ENCODE measurements at regions not wholly inside any gene's neighbourhood (a gene's known extent, or its start where the extent isn't known, plus 50 kb on each side); places are given as distances from the start of the nearest gene placed in this dataset.

GRCh38 chr14:75344411-75344810 is 65.8 kb downstream of the FOS start:
- Histone ChIP-seq H3K23me2 (ENCODE audit: insufficient read length, low read depth, low read length, poor library complexity, severe bottlenecking) (no peaks in the 10 kb centered on the region), H3K56ac (ENCODE audit: insufficient read length, low read depth, low read length) (no peak overlapping the region), H3K4me2 (ENCODE audit: insufficient read depth, insufficient read length, low read length) (no peak overlapping the region), H3K9ac (ENCODE audit: extremely low read depth, insufficient read length, low read length) (no peak overlapping the region), H3K23ac (ENCODE audit: insufficient read length, low read depth, low read length) (no peak overlapping the region), H4K91ac (ENCODE audit: insufficient read length, low read depth, low read length) (no peak overlapping the region), H2AFZ (ENCODE audit: low read length) (no peak overlapping the region), H3K79me1 (ENCODE audit: insufficient read depth, low read depth, low read length, poor library complexity, severe bottlenecking) (no peaks in the 10 kb centered on the region), H3K27me3 (ENCODE audit: insufficient read depth, low read length) (no peaks in the 10 kb centered on the region), H3K4ac (ENCODE audit: low read depth, low read length) (no peak overlapping the region), H2BK20ac (ENCODE audit: low read depth, low read length, poor library complexity, severe bottlenecking) (no peak overlapping the region), H2BK15ac (ENCODE audit: low read depth, low read length) (no peak overlapping the region), H3K79me2 (ENCODE audit: insufficient read depth, low read length) (no peaks in the 10 kb centered on the region), H2BK5ac (ENCODE audit: insufficient read length, low read length) (no peak overlapping the region), H3K14ac (ENCODE audit: insufficient read depth, low read length) (no peak overlapping the region), H3K4me1 (ENCODE audit: insufficient read depth, low read length) (no peaks in the 10 kb centered on the region), H2BK12ac (ENCODE audit: insufficient read length, low read depth, low read length) (no peak overlapping the region), H4K8ac (replicated peaks; ENCODE audit: insufficient read length, low read depth, low read length) (no peak overlapping the region), H4K5ac (ENCODE audit: insufficient read length, low read depth, low read length) (no peak overlapping the region), H2AK5ac (ENCODE audit: insufficient read length, low read length) (no peak overlapping the region), H4K20me1 (ENCODE audit: control insufficient read depth, insufficient read depth, insufficient read length) (no peaks in the 10 kb centered on the region), H2BK120ac (ENCODE audit: low read depth, low read length, poor library complexity, severe bottlenecking) (no peak overlapping the region), H3K27ac (ENCODE audit: insufficient read length, low read depth, low read length) (no peak overlapping the region), H3K18ac (ENCODE audit: insufficient read length, low read depth, low read length) (no peak overlapping the region), H3K9me3 (ENCODE audit: control insufficient read depth, low read depth, low read length) (no peaks in the 10 kb centered on the region), H3T11ph (ENCODE audit: low read length) (no peak overlapping the region)
- no peak for TF ChIP-seq CTCF (conservative IDR thresholded peaks at IDR 0.05)
- H3K36me3 Mint-ChIP-seq (ENCODE audit: insufficient read depth in 1 of 3, low read depth in 3 of 3): peaks cover 0 to 5% (median 0%) of the 10 kb centered on the region in 3 experiments; a peak in 2 of 7 replicates
- H3K27ac Mint-ChIP-seq: no peak overlapping the region
- peaks cover 9 to 13% of the 10 kb centered on the region in 2 experiments for H3K4me1 Mint-ChIP-seq
- no peak for DNase-seq
- H3K27me3 Mint-ChIP-seq (ENCODE audit: low read depth): peaks cover 2% of the 10 kb centered on the region; the same call in 1 of the 2 replicates
- no CpG with 5 or more reads among the region's 2 CpGs for WGBS (ENCODE audit: extremely low coverage, insufficient read length, low lambda C conversion rate)
- no peak overlapping the region for H3K4me3 Mint-ChIP-seq
- peaks cover 7 to 10% of the 10 kb centered on the region in 2 experiments for H3K9me3 Mint-ChIP-seq

Data from H9 (cell line).